Hepatocyte (in vitro differentiated cells): ENCODE measurements at regions not wholly inside any gene's neighbourhood (a gene's known extent, or its start where the extent isn't known, plus 50 kb on each side); places are given as distances from the start of the nearest gene placed in this dataset.

Experiments used
- DNase-seq: peaks from one replicate; pipeline ENCODE4 v3.0.0-alpha.2; 2016; ENCODE audit warnings: low spot score
- H2AFZ ChIP-seq: fragments of 200-600 bp; sonication (generic); 2 replicates; pipeline ENCODE4 v1.6.0; 2016; ENCODE audit warnings: antibody characterized with exemption, mild to moderate bottlenecking
- H3K27ac ChIP-seq: fragments of 200-600 bp; sonication (generic); 2 replicates; pipeline ENCODE4 v1.5.1; 2016; ENCODE audit warnings: mild to moderate bottlenecking
- H3K27me3 ChIP-seq: fragments of 200-600 bp; sonication (generic); 2 replicates; pipeline ENCODE4 v1.6.1; 2016
- H3K36me3 ChIP-seq: fragments of 200-600 bp; sonication (generic); replicated peaks from 2 replicates; pipeline ENCODE4 v1.5.1; 2016; ENCODE audit warnings: low read depth; ENCODE audit not compliant: insufficient read depth
- H3K4me1 ChIP-seq: fragments of 200-600 bp; sonication (generic); 2 replicates; pipeline ENCODE4 v1.5.1; 2016; ENCODE audit warnings: mild to moderate bottlenecking, moderate library complexity; ENCODE audit not compliant: insufficient read depth
- H3K4me2 ChIP-seq: fragments of 200-600 bp; sonication (generic); 2 replicates; pipeline ENCODE4 v1.6.0; 2016
- H3K4me3 ChIP-seq: fragments of 200-600 bp; sonication (generic); 2 replicates; pipeline ENCODE4 v1.5.1; 2016; ENCODE audit warnings: mild to moderate bottlenecking
- H3K79me2 ChIP-seq: fragments of 200-600 bp; sonication (generic); 2 replicates; pipeline ENCODE4 v1.6.0; 2017; ENCODE audit warnings: mild to moderate bottlenecking
- H3K9me2 ChIP-seq: fragments of 200-600 bp; sonication (generic); replicated peaks from 2 replicates; pipeline ENCODE4 v1.6.0; 2017; ENCODE audit warnings: mild to moderate bottlenecking; ENCODE audit not compliant: insufficient read depth
- H3K9me3 ChIP-seq: fragments of 200-600 bp; sonication (generic); 2 replicates; pipeline ENCODE4 v1.5.1; 2016; ENCODE audit warnings: low read depth, mild to moderate bottlenecking
- H4K20me1 ChIP-seq: fragments of 200-600 bp; sonication (generic); 2 replicates; pipeline ENCODE4 v1.6.0; 2016; ENCODE audit warnings: mild to moderate bottlenecking; ENCODE audit not compliant: insufficient read depth, poor library complexity, severe bottlenecking
- EZH2 ChIP-seq: fragments of 200-600 bp; sonication (generic); IDR thresholded peaks from 2 replicates; pipeline ENCODE4 v1.6.1; 2016; ENCODE audit warnings: antibody characterized with exemption, mild to moderate bottlenecking, borderline replicate concordance
- EZH2phosphoT487 ChIP-seq: fragments of 200-600 bp; sonication (generic); IDR thresholded peaks from one replicate; pipeline ENCODE4 v1.6.1; 2018; ENCODE audit warnings: antibody characterized with exemption, mild to moderate bottlenecking, low read depth, moderate library complexity; ENCODE audit not compliant: unreplicated experiment, severe bottlenecking
- WGBS: methylation state at CpG from one replicate; pipeline ENCODE4 v1.1.6; 2016; ENCODE audit warnings: low lambda C conversion rate; ENCODE audit errors: missing lambda C conversion rate; 5-methylcytosine and 5-hydroxymethylcytosine counted together
- TF ChIP-seq, protein P1 (sequence below): fragments of 200-600 bp; sonication (generic); IDR thresholded peaks from 2 replicates; pipeline ENCODE4 v1.5.1; 2016; ENCODE audit warnings: antibody characterized with exemption, mild to moderate bottlenecking; ENCODE audit not compliant: poor library complexity

- DNase-seq = no peak
- Histone ChIP-seq H3K9me3 (no peaks in the 10 kb centered on the region), H2AFZ (no peak overlapping the region), H3K36me3 (no peaks in the 10 kb centered on the region), H3K9me2 (no peaks in the 10 kb centered on the region), H3K4me1 (no peaks in the 10 kb centered on the region), H3K4me2 (no peak overlapping the region), H3K4me3 (no peak overlapping the region), H3K79me2 (no peaks in the 10 kb centered on the region), H3K27ac (no peak overlapping the region), H3K27me3 (no peaks in the 10 kb centered on the region), H4K20me1 (no peaks in the 10 kb centered on the region)
- TF ChIP-seq EZH2 (no peak), EZH2phosphoT487 (no peak)
- TF ChIP-seq, protein P1, sequence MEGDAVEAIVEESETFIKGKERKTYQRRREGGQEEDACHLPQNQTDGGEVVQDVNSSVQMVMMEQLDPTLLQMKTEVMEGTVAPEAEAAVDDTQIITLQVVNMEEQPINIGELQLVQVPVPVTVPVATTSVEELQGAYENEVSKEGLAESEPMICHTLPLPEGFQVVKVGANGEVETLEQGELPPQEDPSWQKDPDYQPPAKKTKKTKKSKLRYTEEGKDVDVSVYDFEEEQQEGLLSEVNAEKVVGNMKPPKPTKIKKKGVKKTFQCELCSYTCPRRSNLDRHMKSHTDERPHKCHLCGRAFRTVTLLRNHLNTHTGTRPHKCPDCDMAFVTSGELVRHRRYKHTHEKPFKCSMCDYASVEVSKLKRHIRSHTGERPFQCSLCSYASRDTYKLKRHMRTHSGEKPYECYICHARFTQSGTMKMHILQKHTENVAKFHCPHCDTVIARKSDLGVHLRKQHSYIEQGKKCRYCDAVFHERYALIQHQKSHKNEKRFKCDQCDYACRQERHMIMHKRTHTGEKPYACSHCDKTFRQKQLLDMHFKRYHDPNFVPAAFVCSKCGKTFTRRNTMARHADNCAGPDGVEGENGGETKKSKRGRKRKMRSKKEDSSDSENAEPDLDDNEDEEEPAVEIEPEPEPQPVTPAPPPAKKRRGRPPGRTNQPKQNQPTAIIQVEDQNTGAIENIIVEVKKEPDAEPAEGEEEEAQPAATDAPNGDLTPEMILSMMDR = no peak
- WGBS = 78% methylated on average over 3 of the region's 3 CpGs
Observed at GRCh38 chr18:60698901-60699300, 326.3 kb upstream of the MC4R start.

- no peaks in the 10 kb centered on the region for H3K9me3 ChIP-seq
- no peaks in the 10 kb centered on the region for H3K27me3 ChIP-seq
- 90% methylated on average over 3 of the region's 3 CpGs for WGBS
- H3K9me2 ChIP-seq = no peaks in the 10 kb centered on the region
- no peaks in the 10 kb centered on the region for H3K36me3 ChIP-seq
- no peak overlapping the region for H3K27ac ChIP-seq
- no peaks in the 10 kb centered on the region for H4K20me1 ChIP-seq
- H3K4me2 ChIP-seq = no peak overlapping the region
- no peaks in the 10 kb centered on the region for H3K4me1 ChIP-seq
- TF ChIP-seq EZH2 (no peak), EZH2phosphoT487 (no peak)
- TF ChIP-seq, protein P1 = no peak
- H3K4me3 ChIP-seq = no peak overlapping the region
- H2AFZ ChIP-seq = no peak overlapping the region
- no peaks in the 10 kb centered on the region for H3K79me2 ChIP-seq
- DNase-seq = no peak
Observed at GRCh38 chr18:60722742-60723141, 350.2 kb upstream of the MC4R start.

DNA sequence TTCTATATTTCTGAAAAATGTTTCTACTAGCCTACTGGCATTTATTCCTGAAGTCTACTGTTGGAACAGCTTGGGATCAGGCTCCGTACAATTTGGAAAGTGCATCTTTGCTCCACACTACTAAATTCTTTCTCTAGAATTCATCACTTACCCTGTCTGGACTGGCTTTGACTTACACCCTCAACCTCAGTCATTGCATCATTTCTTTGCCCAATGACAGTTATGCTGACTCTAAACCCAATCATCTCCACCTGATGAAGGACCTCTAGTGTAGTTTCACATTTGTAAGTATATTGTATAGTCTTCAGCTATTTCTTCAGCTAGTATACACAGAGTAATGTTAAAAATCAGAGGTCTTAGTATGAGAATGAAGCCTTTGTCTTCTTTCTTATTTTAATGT is 359.6 kb upstream of the MC4R start:
- TF ChIP-seq EZH2phosphoT487 = no peak
- no peaks in the 10 kb centered on the region for H3K27me3 ChIP-seq
- no peaks in the 10 kb centered on the region for H3K79me2 ChIP-seq
- no peak overlapping the region for H3K4me3 ChIP-seq
- no peaks in the 10 kb centered on the region for H4K20me1 ChIP-seq
- H3K36me3 ChIP-seq = no peaks in the 10 kb centered on the region
- no peaks in the 10 kb centered on the region for H3K9me2 ChIP-seq
- 100% methylated on average over 1 of the region's 1 CpG for WGBS
- DNase-seq = no peak
- no peak overlapping the region for H3K4me2 ChIP-seq
- no peaks in the 10 kb centered on the region for H3K4me1 ChIP-seq
- no peak overlapping the region for H3K27ac ChIP-seq
- H2AFZ ChIP-seq = no peak overlapping the region
- no peaks in the 10 kb centered on the region for H3K9me3 ChIP-seq

DNA sequence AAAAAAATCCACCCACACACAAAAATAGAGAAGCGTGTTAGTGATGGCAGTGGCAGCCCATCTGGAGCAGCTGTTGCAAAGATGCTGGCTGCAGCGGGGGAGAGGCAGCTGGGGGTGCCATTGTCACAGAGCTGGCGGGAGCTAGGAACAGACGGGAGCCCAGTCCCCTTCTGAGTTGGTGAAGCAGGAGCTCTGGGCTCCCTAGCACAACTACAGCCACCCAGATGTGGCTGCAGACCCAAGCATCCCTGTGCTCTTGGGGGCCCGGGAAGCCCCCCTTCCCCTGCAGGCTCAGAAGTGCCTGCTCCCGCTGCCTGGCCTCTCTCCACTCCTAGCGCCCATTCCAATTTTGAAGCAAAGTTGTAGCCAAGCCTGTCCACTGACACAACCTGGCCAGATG is 366.6 kb upstream of the MC4R start:
- no peaks in the 10 kb centered on the region for H3K27me3 ChIP-seq
- H3K27ac ChIP-seq = no peak overlapping the region
- 87% methylated on average over 7 of the region's 7 CpGs for WGBS
- H3K4me1 ChIP-seq = no peaks in the 10 kb centered on the region
- H3K79me2 ChIP-seq = no peaks in the 10 kb centered on the region
- TF ChIP-seq EZH2 = no peak
- TF ChIP-seq EZH2phosphoT487 = no peak
- TF ChIP-seq, protein P1 = no peak
- no peak overlapping the region for H2AFZ ChIP-seq
- no peak overlapping the region for H3K4me3 ChIP-seq
- H3K9me3 ChIP-seq = no peaks in the 10 kb centered on the region
- no peak overlapping the region for H3K4me2 ChIP-seq
- no peak for DNase-seq
- H3K9me2 ChIP-seq = no peaks in the 10 kb centered on the region
- H4K20me1 ChIP-seq = no peaks in the 10 kb centered on the region
- no peaks in the 10 kb centered on the region for H3K36me3 ChIP-seq
